GM12892 (cell line): ENCODE measurements at regions not wholly inside any gene's neighbourhood (a gene's known extent, or its start where the extent isn't known, plus 50 kb on each side); places are given as distances from the start of the nearest gene placed in this dataset.

ENCODE experiments used
- DNase-seq: peaks from one replicate; pipeline ENCODE4 v3.0.0; 2011; ENCODE audit not compliant: insufficient read length
- FAIRE-seq: peaks from 2 replicates; lab custom pipeline; 2011; peaks lifted over from hg19 to GRCh38; lab: Jason Lieb, UNC
- POLR2A ChIP-seq: IDR thresholded peaks from 2 replicates; pipeline ENCODE4 v1.6.1; 2011; ENCODE audit warnings: low read depth, low read length, control low read depth
- POLR2AphosphoS5 ChIP-seq: IDR thresholded peaks from 2 replicates; pipeline ENCODE4 v1.6.1; 2011; ENCODE audit warnings: low read depth, low read length, control low read depth
- TAF1 ChIP-seq: IDR thresholded peaks from 2 replicates; pipeline ENCODE4 v1.6.1; 2011; ENCODE audit warnings: low read depth, mild to moderate bottlenecking, control low read depth, low read length, borderline replicate concordance

GRCh38 chr1:201678264-201679101 lies 139.6 kb downstream of the NAV1 start:
- no peak for FAIRE-seq
- TF ChIP-seq POLR2A (no peak), POLR2AphosphoS5 (no peak), TAF1 (no peak)
- no peak for DNase-seq

- TF ChIP-seq POLR2A (no peak), TAF1 (no peak), POLR2AphosphoS5 (no peak)
- FAIRE-seq (no peak), DNase-seq (no peak)
Measured at GRCh38 chr1:201681375-201681774, 142.4 kb downstream of the NAV1 start.

GRCh38 chr1:201682964-201683363 lies 144.0 kb downstream of the NAV1 start:
- FAIRE-seq, result no peak
- DNase-seq, result no peak
- TF ChIP-seq POLR2A (no peak), POLR2AphosphoS5 (no peak), TAF1 (no peak)

GRCh38 chr1:201683397-201683796 lies 144.5 kb downstream of the NAV1 start:
- TF ChIP-seq POLR2AphosphoS5, result no peak
- no peak for TF ChIP-seq POLR2A
- no peak for TF ChIP-seq TAF1
- DNase-seq (no peak), FAIRE-seq (no peak)

- no peak for DNase-seq
- no peak for TF ChIP-seq POLR2A
- no peak for TF ChIP-seq POLR2AphosphoS5
- no peak for TF ChIP-seq TAF1
- no peak for FAIRE-seq
Measured at GRCh38 chr1:201685485-201685884, 143.5 kb upstream of the IPO9 start.

GRCh38 chr1:201686714-201687455 lies 142.1 kb upstream of the IPO9 start:
- no peak for TF ChIP-seq POLR2AphosphoS5
- no peak for TF ChIP-seq POLR2A
- TF ChIP-seq TAF1, result no peak
- DNase-seq (no peak), FAIRE-seq (no peak)

GRCh38 chr1:201688514-201688913 lies 140.4 kb upstream of the IPO9 start:
- TF ChIP-seq TAF1 (no peak), POLR2A (no peak), POLR2AphosphoS5 (no peak)
- FAIRE-seq (no peak), DNase-seq (no peak)

- FAIRE-seq, result no peak
- no peak for DNase-seq
- no peak for TF ChIP-seq POLR2A
- no peak for TF ChIP-seq POLR2AphosphoS5
- no peak for TF ChIP-seq TAF1
Measured at GRCh38 chr1:201689647-201690046, 139.3 kb upstream of the IPO9 start.

GRCh38 chr1:201690528-201690927 lies 138.4 kb upstream of the IPO9 start:
- no peak for FAIRE-seq
- TF ChIP-seq POLR2AphosphoS5 (no peak), TAF1 (no peak), POLR2A (no peak)
- no peak for DNase-seq

- TF ChIP-seq POLR2AphosphoS5 (no peak), POLR2A (no peak), TAF1 (no peak)
- no peak for DNase-seq
- FAIRE-seq, result no peak
Measured at GRCh38 chr1:201691716-201692554, 137.0 kb upstream of the IPO9 start.

- no peak for FAIRE-seq
- TF ChIP-seq POLR2A (no peak), TAF1 (no peak), POLR2AphosphoS5 (no peak)
- no peak for DNase-seq
Measured at GRCh38 chr1:201692555-201693394, 136.2 kb upstream of the IPO9 start.
